Cardiac fibroblast (primary cell): ENCODE measurements at regions not wholly inside any gene's neighbourhood (a gene's known extent, or its start where the extent isn't known, plus 50 kb on each side); places are given as distances from the start of the nearest gene placed in this dataset.
A peak's percentile ranks its signal among the peaks of the same experiment; 100 is the strongest.

ENCODE experiments used
- DNase-seq, 2 donors: peaks; one replicate each; pipeline versions ENCODE4 v3.0.0 to v3.0.0-alpha.2; 2010; ENCODE audit warnings: low read depth in 2 of 2
- H3K4me3 ChIP-seq, 2 donors: replicated peaks in 1 of 2; 1 replicate in 1 of 2; 2 replicates in 1 of 2; pipeline ENCODE4 v1.5.1; 2011; ENCODE audit warnings: low read depth in 2 of 2, low read length in 2 of 2, mild to moderate bottlenecking in 2 of 2, moderate library complexity in 1 of 2
- TF ChIP-seq, protein P1 (sequence below): IDR thresholded peaks from one replicate; pipeline ENCODE4 v1.5.1; 2011; ENCODE audit warnings: low read depth, mild to moderate bottlenecking, low read length, inconsistent platforms

DNA sequence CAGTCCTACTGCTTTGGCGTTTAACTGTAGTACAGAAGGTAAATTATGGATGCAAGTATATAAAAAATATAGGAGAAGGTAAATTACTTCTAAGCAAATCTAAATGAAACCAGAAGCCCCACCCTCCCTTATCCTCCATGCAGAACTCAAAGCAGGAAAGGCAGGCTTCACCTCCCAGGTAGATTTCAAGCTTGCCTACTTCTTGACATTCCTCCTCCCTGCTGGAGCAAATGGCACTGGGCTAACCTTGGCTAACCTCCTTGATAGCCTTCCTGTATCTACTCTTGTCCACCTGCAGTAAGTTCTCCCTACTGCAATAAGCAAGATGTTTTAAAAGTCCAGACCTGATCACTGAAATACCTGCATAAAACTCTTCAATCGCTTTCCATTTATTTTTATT lies 396.0 kb downstream of the IRS2 start:
- DNase-seq: no peak
- TF ChIP-seq, protein P1, sequence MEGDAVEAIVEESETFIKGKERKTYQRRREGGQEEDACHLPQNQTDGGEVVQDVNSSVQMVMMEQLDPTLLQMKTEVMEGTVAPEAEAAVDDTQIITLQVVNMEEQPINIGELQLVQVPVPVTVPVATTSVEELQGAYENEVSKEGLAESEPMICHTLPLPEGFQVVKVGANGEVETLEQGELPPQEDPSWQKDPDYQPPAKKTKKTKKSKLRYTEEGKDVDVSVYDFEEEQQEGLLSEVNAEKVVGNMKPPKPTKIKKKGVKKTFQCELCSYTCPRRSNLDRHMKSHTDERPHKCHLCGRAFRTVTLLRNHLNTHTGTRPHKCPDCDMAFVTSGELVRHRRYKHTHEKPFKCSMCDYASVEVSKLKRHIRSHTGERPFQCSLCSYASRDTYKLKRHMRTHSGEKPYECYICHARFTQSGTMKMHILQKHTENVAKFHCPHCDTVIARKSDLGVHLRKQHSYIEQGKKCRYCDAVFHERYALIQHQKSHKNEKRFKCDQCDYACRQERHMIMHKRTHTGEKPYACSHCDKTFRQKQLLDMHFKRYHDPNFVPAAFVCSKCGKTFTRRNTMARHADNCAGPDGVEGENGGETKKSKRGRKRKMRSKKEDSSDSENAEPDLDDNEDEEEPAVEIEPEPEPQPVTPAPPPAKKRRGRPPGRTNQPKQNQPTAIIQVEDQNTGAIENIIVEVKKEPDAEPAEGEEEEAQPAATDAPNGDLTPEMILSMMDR: no peak
- no peak overlapping the region for H3K4me3 ChIP-seq

DNA sequence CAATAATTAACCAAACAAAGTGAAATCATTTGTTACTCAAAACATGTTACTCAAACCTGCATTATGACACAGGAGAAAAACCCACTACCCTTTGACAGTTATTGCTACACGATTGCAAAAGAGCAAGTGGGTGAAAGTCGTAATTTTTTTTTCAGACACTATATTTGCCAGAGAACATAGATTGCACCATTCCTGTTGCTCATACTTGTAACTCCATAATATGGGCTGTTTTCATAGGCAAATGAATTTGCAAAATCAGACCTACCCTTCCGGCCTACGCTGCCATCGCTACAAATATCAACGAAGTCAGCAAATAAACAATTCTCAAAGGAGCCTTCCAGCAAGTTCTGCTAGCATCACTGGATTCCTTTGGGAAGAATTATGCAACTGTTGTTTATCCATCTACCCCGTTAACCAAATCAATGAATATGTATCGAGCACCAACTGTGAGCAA lies 396.5 kb downstream of the IRS2 start:
- TF ChIP-seq, protein P1: no peak
- H3K4me3 ChIP-seq: no peak overlapping the region
- DNase-seq: peak; percentile 56 to 91

DNA sequence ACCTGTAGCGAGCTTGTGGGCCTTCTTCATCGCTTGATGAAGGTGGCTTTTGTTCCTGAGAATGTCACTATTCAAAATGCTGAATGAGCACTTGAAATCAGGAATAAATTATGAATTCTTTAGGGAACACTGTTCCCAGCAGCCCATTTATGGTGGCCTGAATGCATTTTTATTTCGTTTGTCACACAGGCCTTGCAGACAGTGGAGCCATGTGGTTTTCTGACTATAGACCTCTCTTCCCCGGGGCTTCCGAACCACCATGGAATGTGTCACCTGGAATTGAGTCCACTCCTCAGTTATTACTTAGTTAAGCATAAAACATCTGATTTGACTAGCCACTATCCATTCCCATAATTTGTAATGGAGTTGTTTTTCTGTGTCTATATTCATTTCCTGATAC lies 396.9 kb downstream of the IRS2 start:
- TF ChIP-seq, protein P1: no peak
- no peak overlapping the region for H3K4me3 ChIP-seq
- peak in 1 of 2 donors; percentile 52 for DNase-seq

DNA sequence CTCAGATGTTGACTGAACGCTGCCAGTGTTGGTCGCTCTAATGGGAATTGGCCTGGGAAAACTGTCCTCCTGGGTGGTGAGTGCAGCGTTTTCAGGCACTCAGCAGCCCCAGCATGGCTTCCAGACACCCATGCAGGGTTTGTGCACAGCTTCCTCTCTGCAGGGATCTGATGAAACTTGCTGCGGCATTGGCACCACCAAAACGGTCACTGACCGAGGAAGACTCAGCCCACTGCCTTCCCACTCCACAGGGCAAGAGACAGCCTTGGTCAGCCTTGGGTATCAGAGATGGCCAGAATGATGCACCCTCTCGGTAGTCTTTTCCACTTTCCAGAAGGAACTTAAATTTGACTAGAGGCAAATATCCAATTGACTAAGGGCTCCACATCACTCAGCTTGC lies 398.9 kb downstream of the IRS2 start:
- H3K4me3 ChIP-seq: no peak overlapping the region
- TF ChIP-seq, protein P1: no peak
- no peak for DNase-seq

DNA sequence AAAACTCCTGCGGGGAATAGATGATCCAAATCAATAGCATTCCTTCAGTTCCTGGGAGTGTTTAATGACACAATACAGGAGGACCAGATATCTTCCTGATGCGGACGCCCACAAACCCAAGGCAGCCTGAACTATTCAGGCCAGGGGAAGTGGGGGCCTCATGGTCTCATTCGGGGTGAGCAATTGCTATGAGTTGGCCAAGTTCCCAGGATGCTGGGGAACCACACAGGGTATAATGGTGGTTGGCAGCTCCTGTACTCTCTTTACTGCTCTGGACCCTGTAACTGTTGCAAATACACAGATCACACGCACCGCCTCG lies 401.2 kb downstream of the IRS2 start:
- TF ChIP-seq, protein P1: no peak
- DNase-seq: peak in 1 of 2 donors; percentile 44
- no peak overlapping the region for H3K4me3 ChIP-seq

DNA sequence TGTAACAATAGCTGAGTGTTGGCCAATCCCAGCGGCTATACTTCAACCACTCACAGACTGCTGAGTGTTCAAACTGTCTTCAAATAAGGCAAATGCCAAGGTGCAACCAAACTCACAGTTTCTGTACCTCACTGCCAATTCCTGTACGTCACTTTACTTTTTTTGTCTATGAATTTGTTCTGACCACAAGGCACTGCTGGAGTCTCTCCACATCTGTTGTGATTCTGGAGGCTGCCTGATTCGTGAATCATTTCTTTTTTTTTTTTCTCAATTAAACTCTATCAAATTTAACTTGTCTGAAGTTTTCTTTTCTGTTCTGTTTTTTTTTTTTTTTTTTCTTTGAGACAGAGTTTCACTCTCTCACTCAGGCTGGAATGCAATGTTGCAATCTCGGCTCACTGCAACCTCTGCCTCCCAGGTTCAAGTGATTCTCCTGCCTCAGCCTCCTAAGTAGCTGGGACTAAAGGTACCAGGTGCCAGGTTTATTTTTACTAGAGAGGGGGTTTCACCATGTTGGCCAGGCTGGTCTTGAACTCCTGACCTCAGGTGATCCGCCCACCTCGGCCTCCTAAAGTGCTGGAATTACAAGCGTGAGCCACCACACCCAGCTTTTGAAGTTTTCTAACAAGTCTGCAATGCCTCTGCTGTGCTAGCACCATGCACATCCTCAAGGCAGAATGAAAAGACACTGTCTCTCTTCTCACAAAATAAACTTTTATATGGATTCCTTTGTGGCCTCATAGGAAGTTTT lies 401.7 kb downstream of the IRS2 start:
- peak; percentile 64 to 95 for DNase-seq
- no peak overlapping the region for H3K4me3 ChIP-seq
- TF ChIP-seq, protein P1: no peak

DNA sequence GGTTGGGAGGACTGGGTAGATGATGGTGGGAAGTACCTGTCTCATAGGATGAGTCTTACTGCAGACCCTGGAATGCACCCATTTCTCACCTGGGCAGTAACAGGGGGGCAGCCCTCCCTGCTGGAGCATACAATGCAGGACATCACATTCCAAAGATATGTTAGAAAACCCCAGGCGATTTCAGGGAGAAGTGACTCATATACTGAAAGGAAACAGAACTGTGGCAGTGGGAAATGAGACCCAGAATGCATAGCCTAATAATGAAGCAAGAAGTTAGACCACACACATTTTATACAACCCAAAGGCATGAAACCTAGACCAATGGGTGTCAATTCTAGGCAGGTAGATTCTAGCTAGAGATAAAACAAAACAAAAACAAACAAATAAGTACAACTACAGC lies 402.7 kb downstream of the IRS2 start:
- TF ChIP-seq, protein P1: no peak
- no peak overlapping the region for H3K4me3 ChIP-seq
- DNase-seq: peak; percentile 31 to 84
